ENCODE measurements at regions not wholly inside any gene's neighbourhood (a gene's known extent, or its start where the extent isn't known, plus 50 kb on each side); places are given as distances from the start of the nearest gene placed in this dataset.
"Not testable (repeated sequence)": the region's sequence is repeated elsewhere in the genome, so short reads cannot be mapped to it uniquely, and the experiment has no call there.

GRCh38 chr21:38041493-38041892 lies 125.2 kb upstream of the KCNJ6 start:
- no peak for DNase-seq (ENCODE audit: low spot score)

GRCh38 chr21:38042246-38042645 lies 126.0 kb upstream of the KCNJ6 start:
- DNase-seq (ENCODE audit: low spot score) = no peak

GRCh38 chr21:38048167-38048566 lies 131.9 kb upstream of the KCNJ6 start:
- no peak for DNase-seq (ENCODE audit: low spot score)

GRCh38 chr21:38054334-38054733 lies 138.1 kb upstream of the KCNJ6 start:
- no peak for DNase-seq (ENCODE audit: low spot score)

GRCh38 chr21:38056481-38056880 lies 140.2 kb upstream of the KCNJ6 start:
- DNase-seq (ENCODE audit: low spot score) = no peak

GRCh38 chr21:38057626-38058025 lies 141.4 kb upstream of the KCNJ6 start:
- DNase-seq (ENCODE audit: low spot score) = no peak

- no peak for DNase-seq (ENCODE audit: low spot score)
These were observed 144.3 kb upstream of the KCNJ6 start for GRCh38 chr21:38060533-38060932.

- DNase-seq (ENCODE audit: low spot score) = no peak
These were observed 151.0 kb upstream of the KCNJ6 start for GRCh38 chr21:38067086-38067739.

GRCh38 chr21:38072489-38072888 lies 156.2 kb upstream of the KCNJ6 start:
- no peak for DNase-seq (ENCODE audit: low spot score)

GRCh38 chr21:38075833-38076587 lies 159.8 kb upstream of the KCNJ6 start:
- DNase-seq (ENCODE audit: low spot score) = no peak

- DNase-seq (ENCODE audit: low spot score) = no peak
These were observed 161.3 kb upstream of the KCNJ6 start for GRCh38 chr21:38077569-38077968.

- no peak for DNase-seq (ENCODE audit: low spot score)
These were observed 164.6 kb upstream of the KCNJ6 start for GRCh38 chr21:38080888-38081287.

- DNase-seq (ENCODE audit: low spot score) = no peak
These were observed 165.5 kb upstream of the KCNJ6 start for GRCh38 chr21:38081708-38082107.

- no peak for DNase-seq (ENCODE audit: low spot score)
These were observed 166.8 kb upstream of the KCNJ6 start for GRCh38 chr21:38082936-38083485.

- no peak for DNase-seq (ENCODE audit: low spot score)
These were observed 167.3 kb upstream of the KCNJ6 start for GRCh38 chr21:38083535-38083934.

GRCh38 chr21:38086580-38086979 lies 170.2 kb upstream of the KCNJ15 start:
- no peak for DNase-seq (ENCODE audit: low spot score)

- DNase-seq (ENCODE audit: low spot score) = no peak
These were observed 167.7 kb upstream of the KCNJ15 start for GRCh38 chr21:38088916-38089762.

GRCh38 chr21:38089763-38090046 lies 167.1 kb upstream of the KCNJ15 start:
- no peak for DNase-seq (ENCODE audit: low spot score)

GRCh38 chr21:38091061-38091460 lies 165.7 kb upstream of the KCNJ15 start:
- DNase-seq (ENCODE audit: low spot score) = not testable (repeated sequence)

- DNase-seq (ENCODE audit: low spot score) = no peak
These were observed 164.7 kb upstream of the KCNJ15 start for GRCh38 chr21:38092051-38092450.

GRCh38 chr21:38095220-38095619 lies 161.6 kb upstream of the KCNJ15 start:
- DNase-seq (ENCODE audit: low spot score) = no peak

- no peak for DNase-seq (ENCODE audit: low spot score)
These were observed 159.0 kb upstream of the KCNJ15 start for GRCh38 chr21:38097789-38098188.

All from D341Med (cell line).